ENCODE measurements at regions not wholly inside any gene's neighbourhood (a gene's known extent, or its start where the extent isn't known, plus 50 kb on each side); places are given as distances from the start of the nearest gene placed in this dataset.

GRCh38 chr5:74355041-74355824 is 285.3 kb downstream of the ENC1 start:
- H3K18ac ChIP-seq (ENCODE audit: extremely low read depth, low read length) = no peak overlapping the region
- no peaks in the 10 kb centered on the region for H3K27me3 ChIP-seq (replicated peaks in 1 of 4; ENCODE audit: control insufficient read depth in 3 of 4, extremely low read depth in 1 of 4, insufficient read depth in 3 of 4, low read length in 3 of 4)
- H3K14ac ChIP-seq (ENCODE audit: insufficient read length) = no peak overlapping the region
- no peak for DNase-seq (ENCODE audit: low read depth in 1 of 2, low spot score in 2 of 2)
- H3K9me3 ChIP-seq (ENCODE audit: insufficient read depth in 2 of 2, low read depth in 1 of 2, low read length in 1 of 2) = peaks cover 12% of the 10 kb centered on the region in 2 experiments
- no peak overlapping the region for H2BK12ac ChIP-seq (ENCODE audit: low read depth, low read length)
- H2BK15ac ChIP-seq (ENCODE audit: low read length) = no peak overlapping the region
- no peaks in the 10 kb centered on the region for H4K20me1 ChIP-seq (replicated peaks in 1 of 2; ENCODE audit: control insufficient read depth in 1 of 2, insufficient read depth in 2 of 2, low read length in 2 of 2)
- H3K4me2 ChIP-seq (ENCODE audit: insufficient read depth in 1 of 2, low read depth in 2 of 2, low read length in 2 of 2) = no peak overlapping the region
- no peak overlapping the region for H4K8ac ChIP-seq (ENCODE audit: extremely low read depth, insufficient read depth, low read length)
- WGBS, 2 experiments (ENCODE audit: extremely low coverage in 1 of 2, insufficient coverage in 1 of 2, insufficient read length in 1 of 2, insufficient replicate concordance in 2 of 2, low coverage in 1 of 2, low lambda C conversion rate in 2 of 2, missing lambda C conversion rate in 1 of 2) = 95% methylated on average over 6 of the region's 6 CpGs; no CpG with 5 or more reads in 1 of the 2 experiments
- H3K9ac ChIP-seq (replicated peaks in 1 of 4; ENCODE audit: extremely low read depth in 1 of 4, low read depth in 3 of 4, low read length in 3 of 4) = no peak overlapping the region
- FAIRE-seq = no peak
- no peak overlapping the region for H2AK5ac ChIP-seq (ENCODE audit: low read depth, low read length)
- no peak overlapping the region for H4K5ac ChIP-seq (ENCODE audit: insufficient read length, low read depth, low read length)
- no peak overlapping the region for H2AFZ ChIP-seq (ENCODE audit: low read length)
- no peak overlapping the region for H3K4me3 ChIP-seq (ENCODE audit: extremely low read depth in 1 of 4, insufficient read depth in 2 of 4, low read depth in 3 of 4, low read length in 4 of 4)
- H4K91ac ChIP-seq (replicated peaks; ENCODE audit: insufficient read length, low read length) = no peak overlapping the region
- H3K27ac ChIP-seq (ENCODE audit: low read depth, low read length) = no peak overlapping the region
- H3K79me2 ChIP-seq (ENCODE audit: control insufficient read depth in 1 of 2, insufficient read depth in 2 of 2, low read length in 2 of 2) = no peaks in the 10 kb centered on the region
- H2BK120ac ChIP-seq (replicated peaks; ENCODE audit: low read depth, low read length) = no peak overlapping the region
- H3K79me1 ChIP-seq (ENCODE audit: low read depth, low read length) = no peaks in the 10 kb centered on the region
- H3K4me1 ChIP-seq (replicated peaks in 1 of 4; ENCODE audit: control insufficient read depth in 3 of 4, insufficient read depth in 4 of 4, low read length in 3 of 4) = 0 out of 7 replicates have a peak, but pooled peaks cover 0 to 2% (median 0%) of the 10 kb centered on the region in 4 experiments
- H3K36me3 ChIP-seq (ENCODE audit: control insufficient read depth in 2 of 4, insufficient read depth in 4 of 4, low read length in 3 of 4) = no peaks in the 10 kb centered on the region; a peak in 1 of 8 replicates
- no peak overlapping the region for H3K56ac ChIP-seq (replicated peaks; ENCODE audit: insufficient read length, low read depth, low read length)
- CTCF ChIA-PET (ENCODE audit: partially characterized antibody) = interaction anchor here (1.0 kb wide), 2 partner anchors 125 to 294 kb away, joined by 3 to 4 read pairs; no protein-coding TSS in a partner anchor
- H2BK5ac ChIP-seq (ENCODE audit: low read depth, low read length) = no peak overlapping the region
- no peak overlapping the region for H3K4ac ChIP-seq (replicated peaks; ENCODE audit: insufficient read length, low read depth, low read length)
- no peak overlapping the region for H2BK20ac ChIP-seq (ENCODE audit: low read length)
- POLR2A ChIA-PET (ENCODE audit: partially characterized antibody) = no interaction called here
- H3K23me2 ChIP-seq (ENCODE audit: low read depth, low read length) = no peaks in the 10 kb centered on the region
- H3K23ac ChIP-seq (ENCODE audit: insufficient read length) = no peak overlapping the region
- no peak for TF ChIP-seq SIN3A (conservative IDR thresholded peaks at IDR 0.05 in 1 of 2, IDR thresholded peaks at IDR 0.05 in 1 of 2; ENCODE audit: low read depth in 1 of 2, low read length in 2 of 2)
- TF ChIP-seq BCL11A (IDR thresholded peaks at IDR 0.05; ENCODE audit: low read depth in 2 of 2, low read length in 2 of 2) = no peak
- TF ChIP-seq, protein P1, sequence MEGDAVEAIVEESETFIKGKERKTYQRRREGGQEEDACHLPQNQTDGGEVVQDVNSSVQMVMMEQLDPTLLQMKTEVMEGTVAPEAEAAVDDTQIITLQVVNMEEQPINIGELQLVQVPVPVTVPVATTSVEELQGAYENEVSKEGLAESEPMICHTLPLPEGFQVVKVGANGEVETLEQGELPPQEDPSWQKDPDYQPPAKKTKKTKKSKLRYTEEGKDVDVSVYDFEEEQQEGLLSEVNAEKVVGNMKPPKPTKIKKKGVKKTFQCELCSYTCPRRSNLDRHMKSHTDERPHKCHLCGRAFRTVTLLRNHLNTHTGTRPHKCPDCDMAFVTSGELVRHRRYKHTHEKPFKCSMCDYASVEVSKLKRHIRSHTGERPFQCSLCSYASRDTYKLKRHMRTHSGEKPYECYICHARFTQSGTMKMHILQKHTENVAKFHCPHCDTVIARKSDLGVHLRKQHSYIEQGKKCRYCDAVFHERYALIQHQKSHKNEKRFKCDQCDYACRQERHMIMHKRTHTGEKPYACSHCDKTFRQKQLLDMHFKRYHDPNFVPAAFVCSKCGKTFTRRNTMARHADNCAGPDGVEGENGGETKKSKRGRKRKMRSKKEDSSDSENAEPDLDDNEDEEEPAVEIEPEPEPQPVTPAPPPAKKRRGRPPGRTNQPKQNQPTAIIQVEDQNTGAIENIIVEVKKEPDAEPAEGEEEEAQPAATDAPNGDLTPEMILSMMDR (IDR thresholded peaks at IDR 0.05; ENCODE audit: control extremely low read depth in 1 of 3, insufficient read depth in 1 of 3, low read depth in 1 of 3, low read length in 3 of 3) = no peak
- no peak for TF ChIP-seq TCF12 (IDR thresholded peaks at IDR 0.05; ENCODE audit: low read depth, low read length)
- no peak for TF ChIP-seq ASH2L (IDR thresholded peaks at IDR 0.05; ENCODE audit: low read length)
- no peak for TF ChIP-seq EZH2 (IDR thresholded peaks at IDR 0.05; ENCODE audit: low read depth, low read length, severe bottlenecking)
- no peak for TF ChIP-seq SRF (IDR thresholded peaks at IDR 0.05; ENCODE audit: low read depth, low read length)
- TF ChIP-seq SP4 (IDR thresholded peaks at IDR 0.05; ENCODE audit: low read length) = no peak
- no peak for TF ChIP-seq SIRT6 (IDR thresholded peaks at IDR 0.05; ENCODE audit: low read length)
- TF ChIP-seq PHF8 (conservative IDR thresholded peaks at IDR 0.05; ENCODE audit: low read depth, low read length) = no peak
- TF ChIP-seq KDM5A (IDR thresholded peaks at IDR 0.05; ENCODE audit: low read length) = no peak
